ENCODE measurements at regions not wholly inside any gene's neighbourhood (a gene's known extent, or its start where the extent isn't known, plus 50 kb on each side); places are given as distances from the start of the nearest gene placed in this dataset.

DNA sequence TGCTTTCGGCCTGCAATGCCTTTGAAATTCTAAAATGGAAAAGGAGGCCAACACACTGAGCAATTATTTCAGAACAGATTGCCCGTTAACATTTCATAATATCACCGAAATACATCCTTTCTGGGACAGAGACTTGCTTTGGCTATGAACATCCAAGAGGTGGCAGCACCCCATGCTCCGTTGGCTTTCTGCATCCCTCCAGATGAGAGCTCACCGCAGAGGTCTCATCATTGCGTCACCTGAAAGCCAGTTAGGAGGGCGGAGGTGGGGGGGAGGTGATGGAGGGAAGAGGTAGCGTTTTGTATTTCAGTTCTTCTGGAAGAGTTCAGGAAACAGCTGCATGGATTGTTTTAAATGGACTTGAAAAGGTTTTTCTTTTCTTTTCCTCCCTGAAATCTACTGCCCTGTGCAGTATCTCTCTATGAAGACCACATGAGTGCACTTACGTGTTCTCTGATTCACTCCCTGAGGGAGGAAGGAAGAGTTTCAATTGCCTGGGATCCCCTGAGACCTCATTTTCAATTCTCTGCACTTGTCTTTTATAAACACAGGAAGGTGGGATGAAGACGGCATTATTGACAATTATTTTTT lies 166.8 kb upstream of the PGRMC2 start (continued):
- TF ChIP-seq ATF4 (CRISPR knock-in tag; IDR thresholded peaks at IDR 0.05) (peak in 1 of 2 experiments; percentile 88; a peak in 2 of 4 replicates), GATA4 (IDR thresholded peaks at IDR 0.05; ENCODE audit: borderline replicate concordance, low read depth) (no peak), GATAD2A (CRISPR knock-in tag; IDR thresholded peaks at IDR 0.05) (0 out of 2 replicates have a peak, but pooled peaks have one; percentile 28), ZNF879 (CRISPR knock-in tag; IDR thresholded peaks at IDR 0.05) (no peak), FOSL2 (CRISPR knock-in tag; IDR thresholded peaks at IDR 0.05) (peak; percentile 54), STAG1 (CRISPR knock-in tag; IDR thresholded peaks at IDR 0.05) (peak; percentile 76), CBX5 (CRISPR knock-in tag; IDR thresholded peaks at IDR 0.05; ENCODE audit: borderline replicate concordance) (0 out of 2 replicates have a peak, but pooled peaks have one; percentile 44), ARHGAP35 (CRISPR knock-in tag; IDR thresholded peaks at IDR 0.05; ENCODE audit: borderline replicate concordance) (no peak), CEBPB (IDR thresholded peaks at IDR 0.05; ENCODE audit: borderline replicate concordance, low read depth, low read length) (peak; percentile 91), IRF2 (CRISPR knock-in tag; IDR thresholded peaks at IDR 0.05) (no peak), ARNT (IDR thresholded peaks at IDR 0.05) (no peak), CEBPG (CRISPR knock-in tag; IDR thresholded peaks at IDR 0.05) (peak; percentile 92), XRCC5 (optimal IDR thresholded peaks at IDR 0.05; ENCODE audit: low read length) (peak; percentile 75), KLF11 (CRISPR knock-in tag; IDR thresholded peaks at IDR 0.05) (no peak)
- TF ChIP-seq, protein P1, sequence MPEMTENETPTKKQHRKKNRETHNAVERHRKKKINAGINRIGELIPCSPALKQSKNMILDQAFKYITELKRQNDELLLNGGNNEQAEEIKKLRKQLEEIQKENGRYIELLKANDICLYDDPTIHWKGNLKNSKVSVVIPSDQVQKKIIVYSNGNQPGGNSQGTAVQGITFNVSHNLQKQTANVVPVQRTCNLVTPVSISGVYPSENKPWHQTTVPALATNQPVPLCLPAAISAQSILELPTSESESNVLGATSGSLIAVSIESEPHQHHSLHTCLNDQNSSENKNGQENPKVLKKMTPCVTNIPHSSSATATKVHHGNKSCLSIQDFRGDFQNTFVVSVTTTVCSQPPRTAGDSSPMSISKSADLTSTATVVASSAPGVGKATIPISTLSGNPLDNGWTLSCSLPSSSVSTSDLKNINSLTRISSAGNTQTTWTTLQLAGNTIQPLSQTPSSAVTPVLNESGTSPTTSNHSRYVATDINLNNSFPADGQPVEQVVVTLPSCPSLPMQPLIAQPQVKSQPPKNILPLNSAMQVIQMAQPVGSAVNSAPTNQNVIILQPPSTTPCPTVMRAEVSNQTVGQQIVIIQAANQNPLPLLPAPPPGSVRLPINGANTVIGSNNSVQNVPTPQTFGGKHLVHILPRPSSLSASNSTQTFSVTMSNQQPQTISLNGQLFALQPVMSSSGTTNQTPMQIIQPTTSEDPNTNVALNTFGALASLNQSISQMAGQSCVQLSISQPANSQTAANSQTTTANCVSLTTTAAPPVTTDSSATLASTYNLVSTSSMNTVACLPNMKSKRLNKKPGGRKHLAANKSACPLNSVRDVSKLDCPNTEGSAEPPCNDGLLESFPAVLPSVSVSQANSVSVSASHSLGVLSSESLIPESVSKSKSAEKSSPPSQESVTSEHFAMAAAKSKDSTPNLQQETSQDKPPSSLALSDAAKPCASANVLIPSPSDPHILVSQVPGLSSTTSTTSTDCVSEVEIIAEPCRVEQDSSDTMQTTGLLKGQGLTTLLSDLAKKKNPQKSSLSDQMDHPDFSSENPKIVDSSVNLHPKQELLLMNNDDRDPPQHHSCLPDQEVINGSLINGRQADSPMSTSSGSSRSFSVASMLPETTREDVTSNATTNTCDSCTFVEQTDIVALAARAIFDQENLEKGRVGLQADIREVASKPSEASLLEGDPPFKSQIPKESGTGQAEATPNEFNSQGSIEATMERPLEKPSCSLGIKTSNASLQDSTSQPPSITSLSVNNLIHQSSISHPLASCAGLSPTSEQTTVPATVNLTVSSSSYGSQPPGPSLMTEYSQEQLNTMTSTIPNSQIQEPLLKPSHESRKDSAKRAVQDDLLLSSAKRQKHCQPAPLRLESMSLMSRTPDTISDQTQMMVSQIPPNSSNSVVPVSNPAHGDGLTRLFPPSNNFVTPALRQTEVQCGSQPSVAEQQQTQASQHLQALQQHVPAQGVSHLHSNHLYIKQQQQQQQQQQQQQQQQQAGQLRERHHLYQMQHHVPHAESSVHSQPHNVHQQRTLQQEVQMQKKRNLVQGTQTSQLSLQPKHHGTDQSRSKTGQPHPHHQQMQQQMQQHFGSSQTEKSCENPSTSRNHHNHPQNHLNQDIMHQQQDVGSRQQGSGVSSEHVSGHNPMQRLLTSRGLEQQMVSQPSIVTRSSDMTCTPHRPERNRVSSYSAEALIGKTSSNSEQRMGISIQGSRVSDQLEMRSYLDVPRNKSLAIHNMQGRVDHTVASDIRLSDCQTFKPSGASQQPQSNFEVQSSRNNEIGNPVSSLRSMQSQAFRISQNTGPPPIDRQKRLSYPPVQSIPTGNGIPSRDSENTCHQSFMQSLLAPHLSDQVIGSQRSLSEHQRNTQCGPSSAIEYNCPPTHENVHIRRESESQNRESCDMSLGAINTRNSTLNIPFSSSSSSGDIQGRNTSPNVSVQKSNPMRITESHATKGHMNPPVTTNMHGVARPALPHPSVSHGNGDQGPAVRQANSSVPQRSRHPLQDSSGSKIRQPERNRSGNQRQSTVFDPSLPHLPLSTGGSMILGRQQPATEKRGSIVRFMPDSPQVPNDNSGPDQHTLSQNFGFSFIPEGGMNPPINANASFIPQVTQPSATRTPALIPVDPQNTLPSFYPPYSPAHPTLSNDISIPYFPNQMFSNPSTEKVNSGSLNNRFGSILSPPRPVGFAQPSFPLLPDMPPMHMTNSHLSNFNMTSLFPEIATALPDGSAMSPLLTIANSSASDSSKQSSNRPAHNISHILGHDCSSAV (CRISPR knock-in tag; IDR thresholded peaks at IDR 0.05; ENCODE audit: borderline replicate concordance), result no peak
- TF ChIP-seq, protein P2, sequence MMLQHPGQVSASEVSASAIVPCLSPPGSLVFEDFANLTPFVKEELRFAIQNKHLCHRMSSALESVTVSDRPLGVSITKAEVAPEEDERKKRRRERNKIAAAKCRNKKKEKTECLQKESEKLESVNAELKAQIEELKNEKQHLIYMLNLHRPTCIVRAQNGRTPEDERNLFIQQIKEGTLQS (CRISPR knock-in tag; IDR thresholded peaks at IDR 0.05), result peak; percentile 71; the same call in 1 of the 2 replicates
- TF ChIP-seq, protein P3, sequence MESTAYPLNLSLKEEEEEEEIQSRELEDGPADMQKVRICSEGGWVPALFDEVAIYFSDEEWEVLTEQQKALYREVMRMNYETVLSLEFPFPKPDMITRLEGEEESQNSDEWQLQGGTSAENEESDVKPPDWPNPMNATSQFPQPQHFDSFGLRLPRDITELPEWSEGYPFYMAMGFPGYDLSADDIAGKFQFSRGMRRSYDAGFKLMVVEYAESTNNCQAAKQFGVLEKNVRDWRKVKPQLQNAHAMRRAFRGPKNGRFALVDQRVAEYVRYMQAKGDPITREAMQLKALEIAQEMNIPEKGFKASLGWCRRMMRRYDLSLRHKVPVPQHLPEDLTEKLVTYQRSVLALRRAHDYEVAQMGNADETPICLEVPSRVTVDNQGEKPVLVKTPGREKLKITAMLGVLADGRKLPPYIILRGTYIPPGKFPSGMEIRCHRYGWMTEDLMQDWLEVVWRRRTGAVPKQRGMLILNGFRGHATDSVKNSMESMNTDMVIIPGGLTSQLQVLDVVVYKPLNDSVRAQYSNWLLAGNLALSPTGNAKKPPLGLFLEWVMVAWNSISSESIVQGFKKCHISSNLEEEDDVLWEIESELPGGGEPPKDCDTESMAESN (CRISPR knock-in tag; conservative IDR thresholded peaks at IDR 0.05), result 0 out of 2 replicates have a peak, but pooled peaks have one; percentile 26
- TF ChIP-seq, protein P4, sequence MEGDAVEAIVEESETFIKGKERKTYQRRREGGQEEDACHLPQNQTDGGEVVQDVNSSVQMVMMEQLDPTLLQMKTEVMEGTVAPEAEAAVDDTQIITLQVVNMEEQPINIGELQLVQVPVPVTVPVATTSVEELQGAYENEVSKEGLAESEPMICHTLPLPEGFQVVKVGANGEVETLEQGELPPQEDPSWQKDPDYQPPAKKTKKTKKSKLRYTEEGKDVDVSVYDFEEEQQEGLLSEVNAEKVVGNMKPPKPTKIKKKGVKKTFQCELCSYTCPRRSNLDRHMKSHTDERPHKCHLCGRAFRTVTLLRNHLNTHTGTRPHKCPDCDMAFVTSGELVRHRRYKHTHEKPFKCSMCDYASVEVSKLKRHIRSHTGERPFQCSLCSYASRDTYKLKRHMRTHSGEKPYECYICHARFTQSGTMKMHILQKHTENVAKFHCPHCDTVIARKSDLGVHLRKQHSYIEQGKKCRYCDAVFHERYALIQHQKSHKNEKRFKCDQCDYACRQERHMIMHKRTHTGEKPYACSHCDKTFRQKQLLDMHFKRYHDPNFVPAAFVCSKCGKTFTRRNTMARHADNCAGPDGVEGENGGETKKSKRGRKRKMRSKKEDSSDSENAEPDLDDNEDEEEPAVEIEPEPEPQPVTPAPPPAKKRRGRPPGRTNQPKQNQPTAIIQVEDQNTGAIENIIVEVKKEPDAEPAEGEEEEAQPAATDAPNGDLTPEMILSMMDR (CRISPR knock-in tag; IDR thresholded peaks at IDR 0.05), result peak; percentile 82

Measured in HepG2 (cell line).